Right ventricle myocardium superior (tissue), 1 donor: ENCODE measurements at regions not wholly inside any gene's neighbourhood (a gene's known extent, or its start where the extent isn't known, plus 50 kb on each side); places are given as distances from the start of the nearest gene placed in this dataset.
"Not testable (repeated sequence)": the region's sequence is repeated elsewhere in the genome, so short reads cannot be mapped to it uniquely, and the experiment has no call there.

ENCODE experiments used
- ATAC-seq: fragments of 200-7000 bp; cut with Tn5 transposase; one replicate; pipeline ENCODE4 v1.9.1; 2020; ENCODE audit warnings: mild to moderate bottlenecking; ENCODE audit not compliant: poor library complexity
- DNase-seq: peaks from one replicate; pipeline ENCODE4 v3.0.0-alpha.2; 2020
- intact Hi-C: fragments of 100-400 bp; cut with DNase I; formaldehyde crosslinking; loops from one replicate; pipeline ENCODE4 v1.11.2; 2022
- donor health status: DM: no; HTN: yes; CAD: no; lungs with severe emphysema.

- intact Hi-C loops: loop anchor here (5.0 kb wide), 1 partner anchor 85 kb away; no protein-coding TSS in a partner anchor
- ATAC-seq (no peak), DNase-seq (no peak)
Measured at GRCh38 chr18:22557168-22557941, 139.6 kb upstream of the CTAGE1 start.

- peak; percentile 76 for DNase-seq
- peak; percentile 61 for ATAC-seq
- intact Hi-C loops: loop anchor here (2.0 to 5.0 kb wide), 2 partner anchors 87 to 212 kb away; no protein-coding TSS in a partner anchor
Measured at GRCh38 chr18:22558945-22559385, 141.2 kb upstream of the CTAGE1 start.

GRCh38 chr18:22559414-22560274 is 141.9 kb upstream of the CTAGE1 start:
- DNase-seq (peak; percentile 87), ATAC-seq (peak; percentile 84)
- intact Hi-C loops: loop anchor here (2.0 to 10.0 kb wide), 4 partner anchors 87 to 565 kb away; partner anchors contain the start of gene GATA6

GRCh38 chr18:22560275-22560610 is 142.5 kb upstream of the CTAGE1 start:
- no peak for DNase-seq
- ATAC-seq: no peak
- intact Hi-C loops: loop anchor here (2.0 to 10.0 kb wide), 2 partner anchors 391 to 565 kb away; partner anchors contain the start of gene GATA6

DNA sequence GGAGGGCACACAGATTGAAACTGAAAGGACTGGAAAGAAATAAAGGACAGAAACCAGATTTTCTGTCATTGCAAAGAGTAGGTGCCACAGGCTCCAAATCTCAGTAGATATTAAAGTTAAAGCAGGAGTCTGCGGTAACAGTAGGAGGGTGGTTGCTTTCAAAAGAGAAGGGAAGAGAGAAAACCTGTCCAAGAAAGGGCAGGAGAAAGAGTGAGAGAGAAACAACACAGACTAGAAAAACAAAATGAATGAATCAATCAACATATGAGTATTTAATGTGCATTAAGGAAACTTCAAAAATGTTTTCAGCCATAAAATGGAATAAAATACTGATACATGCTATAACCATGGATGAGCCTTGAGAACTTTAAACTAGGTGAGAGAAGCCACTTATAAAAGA is 143.1 kb upstream of the CTAGE1 start:
- intact Hi-C loops: loop anchor here (2.0 to 10.0 kb wide), 2 partner anchors 392 to 566 kb away; partner anchors contain the start of gene GATA6

GRCh38 chr18:22563164-22563583 is 145.5 kb upstream of the CTAGE1 start:
- peak; percentile 66 for ATAC-seq
- intact Hi-C loops: loop anchor here (10.0 kb wide), 1 partner anchor 568 kb away; no protein-coding TSS in a partner anchor
- no peak for DNase-seq

More for the DNA sequence above, 143.1 kb upstream of the CTAGE1 start:
- DNase-seq (no peak), ATAC-seq (no peak)

DNA sequence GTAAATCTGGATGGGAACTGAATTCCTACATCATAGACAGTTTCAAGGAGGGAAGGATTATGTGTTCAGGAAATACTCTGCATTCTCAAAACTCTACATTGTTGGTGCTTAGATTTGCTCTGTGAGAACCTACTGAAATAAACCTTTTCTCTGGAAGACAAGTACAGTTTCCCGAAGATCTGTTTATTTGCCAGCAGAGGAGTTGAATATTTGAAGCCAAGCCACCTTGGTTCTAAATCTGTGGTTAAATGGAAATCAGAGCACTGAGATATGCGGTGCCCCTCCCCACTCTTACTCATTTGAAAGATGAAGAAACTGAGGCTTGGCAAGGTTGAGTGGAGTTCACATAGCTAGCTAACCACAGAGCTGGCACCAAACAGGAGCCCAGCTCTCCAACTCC is 146.3 kb upstream of the CTAGE1 start:
- intact Hi-C loops: loop anchor here (10.0 kb wide), 1 partner anchor 569 kb away; no protein-coding TSS in a partner anchor
- DNase-seq (no peak), ATAC-seq (no peak)

GRCh38 chr18:22566703-22567420 is 149.1 kb upstream of the CTAGE1 start:
- no peak for DNase-seq
- no peak for ATAC-seq
- intact Hi-C loops: loop anchor here (10.0 kb wide), 1 partner anchor 572 kb away; no protein-coding TSS in a partner anchor

GRCh38 chr18:22567794-22568193 is 150.1 kb upstream of the CTAGE1 start:
- no peak for DNase-seq
- intact Hi-C loops: loop anchor here (10.0 kb wide), 1 partner anchor 573 kb away; no protein-coding TSS in a partner anchor
- no peak for ATAC-seq

- DNase-seq (no peak), ATAC-seq (no peak)
- intact Hi-C loops: no loop called here
Measured at GRCh38 chr18:22570492-22570891, 152.8 kb upstream of the CTAGE1 start.

DNA sequence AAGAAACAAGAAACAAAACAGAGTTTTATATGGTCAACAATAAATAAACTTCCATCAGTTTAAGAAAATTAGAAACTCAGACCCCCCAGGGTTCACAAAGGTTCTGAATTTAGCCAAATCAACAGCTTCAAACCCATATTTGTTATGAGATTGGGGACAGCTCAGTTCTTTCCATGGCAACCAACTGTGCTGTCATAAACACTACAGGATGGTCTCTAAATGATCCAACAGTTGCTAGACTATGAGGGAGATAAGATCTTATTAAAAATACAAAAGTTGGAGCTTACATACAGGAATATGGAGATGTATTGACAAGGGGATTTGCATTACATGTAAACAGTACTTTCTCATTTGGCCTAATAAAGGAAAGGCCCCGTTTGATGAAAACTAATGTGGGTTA is 154.6 kb upstream of the CTAGE1 start:
- DNase-seq (no peak), ATAC-seq (no peak)
- intact Hi-C loops: no loop called here

GRCh38 chr18:22579271-22579670 is 161.6 kb upstream of the CTAGE1 start:
- intact Hi-C loops: no loop called here
- ATAC-seq: no peak
- DNase-seq: no peak

- no peak for DNase-seq
Measured at GRCh38 chr18:22585333-22585732, 167.6 kb upstream of the CTAGE1 start.

GRCh38 chr18:22585821-22586220 is 168.1 kb upstream of the CTAGE1 start:
- DNase-seq (no peak), ATAC-seq (no peak)
- intact Hi-C loops: no loop called here

More at GRCh38 chr18:22585333-22585732, 167.6 kb upstream of the CTAGE1 start:
- intact Hi-C loops: no loop called here
- ATAC-seq: no peak

DNA sequence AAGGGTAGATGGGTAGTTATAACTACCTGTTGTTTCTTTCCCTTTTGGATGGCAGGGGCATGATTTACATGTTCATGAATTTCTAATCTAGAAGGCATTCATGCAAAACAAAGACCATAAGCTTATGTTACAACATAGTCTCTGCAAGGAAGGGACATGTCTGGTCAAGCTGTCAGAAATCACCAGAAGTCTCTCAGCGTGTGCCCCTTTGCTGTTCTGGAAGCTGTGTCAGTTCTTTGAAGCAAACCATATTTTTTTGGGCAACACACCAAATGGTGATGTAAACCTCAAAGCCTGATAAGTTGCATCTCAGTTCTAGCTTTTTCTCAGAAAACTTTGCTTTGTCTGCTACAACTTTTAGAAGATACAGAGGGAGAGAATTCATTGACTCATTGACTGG is 173.5 kb upstream of the CTAGE1 start:
- intact Hi-C loops: no loop called here
- DNase-seq (no peak), ATAC-seq (no peak)

- intact Hi-C loops: no loop called here
- no peak for ATAC-seq
- DNase-seq: no peak
Measured at GRCh38 chr18:22594155-22594690, 176.5 kb upstream of the CTAGE1 start.

DNA sequence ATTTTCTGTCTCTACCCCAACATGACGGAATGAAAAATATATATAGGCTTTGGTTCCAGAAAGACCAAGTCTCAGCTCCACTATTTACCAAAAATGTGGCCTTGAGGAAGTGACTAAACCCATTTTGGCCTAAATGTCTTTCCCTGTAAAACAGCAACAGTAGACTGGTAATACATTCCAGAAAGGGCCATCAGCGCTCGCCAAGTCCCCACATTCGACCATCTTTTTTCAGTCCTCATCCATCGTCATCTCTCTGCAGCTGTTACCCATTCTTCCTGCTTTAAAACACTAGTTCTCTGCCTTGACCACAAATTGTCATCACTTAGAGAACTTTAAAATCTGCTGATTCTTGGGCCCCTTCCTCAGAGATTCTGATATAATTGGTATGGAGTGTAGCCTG is 183.8 kb upstream of the CTAGE1 start:
- intact Hi-C loops: no loop called here
- DNase-seq: no peak
- ATAC-seq: no peak

DNA sequence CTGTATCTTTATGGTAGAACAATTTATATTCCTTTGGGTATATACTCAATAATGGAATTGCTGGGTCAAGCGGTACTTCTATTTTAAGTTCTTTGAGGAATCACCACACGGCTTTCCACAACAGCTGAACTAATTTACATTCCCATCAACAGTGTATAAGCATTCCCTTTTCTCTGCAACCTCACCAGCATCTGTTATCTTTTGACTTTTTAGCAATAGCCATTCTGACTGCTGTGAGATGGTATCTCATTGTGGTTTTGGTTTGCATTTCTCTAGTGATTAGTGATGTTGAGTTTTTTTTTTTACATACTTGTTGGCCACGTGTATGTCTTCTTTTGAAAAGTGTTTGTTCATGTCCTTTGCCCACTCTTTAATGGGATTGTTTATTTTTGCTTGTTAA is 184.7 kb upstream of the CTAGE1 start:
- ATAC-seq, intact Hi-C loops, DNase-seq: not testable (repeated sequence)
